HepG2 (cell line): ENCODE measurements at regions not wholly inside any gene's neighbourhood (a gene's known extent, or its start where the extent isn't known, plus 50 kb on each side); places are given as distances from the start of the nearest gene placed in this dataset.

ENCODE experiments used
- ATAC-seq: fragments of 200-7000 bp; cut with Tn5 transposase; 3 replicates; pipeline ENCODE4 v1.9.1; 2020; ENCODE audit warnings: mild to moderate bottlenecking, moderate library complexity
- BruUV-seq: library from RNA; stranded (reverse); fragments of 400-500 nt; replicated peaks from 2 replicates; lab custom pipeline; 2021; lab: Mats Ljungman, UMichigan
- CTCF ChIA-PET: fragments of 300-600 bp; formaldehyde crosslinking; extraction: SDS; loops from one replicate; lab custom pipeline; 2021; ENCODE audit warnings: low total read pairs, inconsistent platforms, low intra/inter-chr PET ratio; lab: Yijun Ruan, JAX
- POLR2A ChIA-PET: fragments of 350-600 bp; sonication (Branson Sonifier 250); formaldehyde crosslinking; loops from one replicate; lab custom pipeline; 2020; ENCODE audit warnings: antibody characterized with exemption, inconsistent platforms; lab: Yijun Ruan, JAX
- DNase-seq: peaks from one replicate; pipeline ENCODE4 v3.0.0-alpha.2; 2015; ENCODE audit warnings: low spot score
- FAIRE-seq: peaks from 3 replicates; lab custom pipeline; 2011; peaks lifted over from hg19 to GRCh38; lab: Jason Lieb, UNC
- H2AFZ ChIP-seq: one replicate; pipeline ENCODE4 v1.6.1; 2011; ENCODE audit warnings: low read length, inconsistent platforms
- H3K27ac ChIP-seq: fragments of 300-600 bp; 3 replicates; pipeline ENCODE4 v1.8.0; 2011; ENCODE audit warnings: mixed run types, mild to moderate bottlenecking, mixed read lengths, low read length, inconsistent platforms; ENCODE audit not compliant: insufficient read depth; ENCODE audit errors: extremely low read length
- H3K27me3 ChIP-seq, 2 experiments: fragments of 200-600 bp in 1 of 2; 2 replicates in 1 of 2; 3 replicates in 1 of 2; pipeline versions ENCODE4 v1.6.0 to v1.8.0; 2011; ENCODE audit warnings: low read length in 2 of 2, mild to moderate bottlenecking in 2 of 2, moderate library complexity in 2 of 2, inconsistent platforms in 1 of 2; ENCODE audit not compliant: insufficient read depth in 2 of 2, control insufficient read depth in 1 of 2
- H3K36me3 ChIP-seq, 2 experiments: fragments of 200-600 bp in 1 of 2; replicated peaks in 1 of 2; 2 replicates in 1 of 2; 3 replicates in 1 of 2; pipeline versions ENCODE4 v1.5.1 to v1.8.0; 2011; ENCODE audit warnings: low read length in 2 of 2, inconsistent platforms in 1 of 2; ENCODE audit not compliant: insufficient read depth in 2 of 2, control insufficient read depth in 1 of 2
- H3K4me1 ChIP-seq: 2 replicates; pipeline ENCODE4 v1.5.1; 2012; ENCODE audit warnings: low read length, inconsistent platforms; ENCODE audit not compliant: insufficient read depth
- H3K4me2 ChIP-seq: 2 replicates; pipeline ENCODE4 v1.6.0; 2011; ENCODE audit warnings: low read depth, low read length, inconsistent platforms
- H3K4me3 ChIP-seq, 3 experiments: fragments of 200-600 bp in 1 of 3; sonication (generic), shearing (Covaris generic) in 1 of 3; replicated peaks in 1 of 3; 2 replicates each; pipeline ENCODE4 v1.5.1; 2011 to 2016; ENCODE audit warnings: low read length in 3 of 3, inconsistent platforms in 2 of 3, low read depth in 2 of 3, mild to moderate bottlenecking in 2 of 3, control low read depth in 1 of 3, mixed read lengths in 1 of 3; ENCODE audit not compliant: insufficient read depth in 1 of 3
- H3K79me2 ChIP-seq: one replicate; pipeline ENCODE4 v1.6.1; 2011; ENCODE audit warnings: low read length, inconsistent platforms; ENCODE audit not compliant: insufficient read depth
- H3K9ac ChIP-seq: 2 replicates; pipeline ENCODE4 v1.6.0; 2011; ENCODE audit warnings: mild to moderate bottlenecking, low read depth, low read length, inconsistent platforms; ENCODE audit not compliant: insufficient read depth
- H3K9me3 ChIP-seq: 2 replicates; pipeline ENCODE4 v1.5.1; 2012; ENCODE audit warnings: mild to moderate bottlenecking, low read length
- H4K20me1 ChIP-seq: 2 replicates; pipeline ENCODE4 v1.6.0; 2011; ENCODE audit warnings: inconsistent platforms, mild to moderate bottlenecking, low read length, moderate library complexity; ENCODE audit not compliant: insufficient read depth
- AKNA ChIP-seq: sonication (generic); formaldehyde crosslinking; IDR thresholded peaks from 2 replicates; pipeline ENCODE4 v1.4.0; 2020; ENCODE audit warnings: missing genetic modification reagents, borderline replicate concordance
- EED ChIP-seq: sonication (generic); formaldehyde crosslinking; IDR thresholded peaks from 2 replicates; pipeline ENCODE4 v1.5.0; 2020; ENCODE audit warnings: mild to moderate bottlenecking, missing genetic modification reagents
- IKZF4 ChIP-seq: sonication (generic); formaldehyde crosslinking; IDR thresholded peaks from 2 replicates; pipeline ENCODE4 v1.5.1; 2020; ENCODE audit warnings: borderline replicate concordance, mild to moderate bottlenecking, low read depth, missing genetic modification reagents; ENCODE audit errors: not compliant biosample characterization
- MTA3 ChIP-seq: sonication (generic); formaldehyde crosslinking; IDR thresholded peaks from 2 replicates; pipeline ENCODE4 v1.4.0; 2020; ENCODE audit warnings: missing genetic modification reagents
- RXRA ChIP-seq: sonication (generic); formaldehyde crosslinking; IDR thresholded peaks from 2 replicates; pipeline ENCODE4 v1.5.1; 2020; ENCODE audit warnings: missing genetic modification reagents
- ZNF569 ChIP-seq: sonication (generic); formaldehyde crosslinking; IDR thresholded peaks from 2 replicates; pipeline ENCODE4 v1.5.0; 2020; ENCODE audit warnings: mild to moderate bottlenecking, missing genetic modification reagents, moderate library complexity, borderline replicate concordance
- ZNF749 ChIP-seq: sonication (generic); formaldehyde crosslinking; IDR thresholded peaks from 2 replicates; pipeline ENCODE4 v1.8.0; 2022; ENCODE audit warnings: mild to moderate bottlenecking, missing genetic modification reagents, moderate library complexity, borderline replicate concordance
- WGBS: methylation state at CpG from one replicate; pipeline ENCODE4 v1.1.6; 2017; ENCODE audit warnings: low lambda C conversion rate; 5-methylcytosine and 5-hydroxymethylcytosine counted together
- in situ Hi-C: cut with HindIII; loops from 2 replicates; pipeline ENCODE4 v1.10.0; 2017; ENCODE audit warnings: low pct_unique_long_range_greater_than_20kb; ENCODE audit not compliant: extremely low pct_ligation_motif_present
- intact Hi-C: fragments of 100-400 bp; cut with micrococcal nuclease; formaldehyde crosslinking; loops from one replicate; pipeline ENCODE4 v1.10.0; 2022; ENCODE audit not compliant: unreplicated experiment
- TF ChIP-seq, protein P1 (sequence below): sonication (generic); formaldehyde crosslinking; IDR thresholded peaks from 2 replicates; pipeline ENCODE4 v1.5.0; 2020; ENCODE audit warnings: mild to moderate bottlenecking, missing genetic modification reagents, borderline replicate concordance

DNA sequence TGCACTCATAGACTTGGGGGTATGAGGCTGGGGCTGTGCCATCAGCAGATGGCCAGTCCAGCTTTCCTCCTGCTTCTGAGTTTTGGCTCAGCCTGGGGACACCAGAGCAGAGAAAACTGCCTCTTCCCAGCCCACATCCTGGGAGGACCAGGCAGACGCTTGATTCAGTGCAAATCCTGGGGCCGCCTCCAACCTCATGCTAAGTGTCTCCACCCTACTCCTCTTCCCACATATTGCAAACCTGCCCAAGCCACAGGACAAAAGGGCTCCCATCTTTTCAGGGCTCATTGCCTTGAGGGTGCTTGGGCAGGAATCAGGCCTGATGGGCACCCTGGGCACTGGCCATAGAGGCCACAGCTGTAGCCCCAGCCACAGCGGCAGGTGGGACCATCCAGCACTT lies 79.7 kb upstream of the SHANK2 start:
- H3K27ac ChIP-seq, result no peak overlapping the region
- BruUV-seq, result no TSS peak
- TF ChIP-seq ZNF569 (CRISPR knock-in tag) (no peak), EED (no peak), IKZF4 (CRISPR knock-in tag) (no peak), ZNF749 (no peak), RXRA (CRISPR knock-in tag) (no peak), MTA3 (CRISPR knock-in tag) (no peak)
- TF ChIP-seq, protein P1, sequence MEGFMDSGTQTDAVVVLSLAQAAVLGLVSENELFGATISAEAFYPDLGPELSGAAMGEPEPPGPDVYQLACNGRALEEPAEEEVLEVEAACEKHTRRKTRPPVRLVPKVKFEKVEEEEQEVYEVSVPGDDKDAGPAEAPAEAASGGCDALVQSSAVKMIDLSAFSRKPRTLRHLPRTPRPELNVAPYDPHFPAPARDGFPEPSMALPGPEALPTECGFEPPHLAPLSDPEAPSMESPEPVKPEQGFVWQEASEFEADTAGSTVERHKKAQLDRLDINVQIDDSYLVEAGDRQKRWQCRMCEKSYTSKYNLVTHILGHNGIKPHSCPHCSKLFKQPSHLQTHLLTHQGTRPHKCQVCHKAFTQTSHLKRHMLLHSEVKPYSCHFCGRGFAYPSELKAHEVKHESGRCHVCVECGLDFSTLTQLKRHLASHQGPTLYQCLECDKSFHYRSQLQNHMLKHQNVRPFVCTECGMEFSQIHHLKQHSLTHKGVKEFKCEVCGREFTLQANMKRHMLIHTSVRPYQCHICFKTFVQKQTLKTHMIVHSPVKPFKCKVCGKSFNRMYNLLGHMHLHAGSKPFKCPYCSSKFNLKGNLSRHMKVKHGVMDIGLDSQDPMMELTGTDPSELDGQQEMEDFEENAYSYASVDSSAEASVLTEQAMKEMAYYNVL (CRISPR knock-in tag), result no peak
- WGBS, result 69% methylated on average over 2 of the region's 3 CpGs
- H3K4me1 ChIP-seq, result peaks cover 6% of the 10 kb centered on the region; the same call in 1 of the 2 replicates
- FAIRE-seq, result no peak
- no peak overlapping the region for H3K4me2 ChIP-seq
- no peaks in the 10 kb centered on the region for H3K79me2 ChIP-seq
- no peak for DNase-seq
- H2AFZ ChIP-seq, result no peak overlapping the region
- intact Hi-C loops (no loop called here), in situ Hi-C loops (no loop called here)
- H3K9me3 ChIP-seq, result peaks cover 13% of the 10 kb centered on the region
- H3K27me3 ChIP-seq, result peaks cover 0 to 29% of the 10 kb centered on the region in 2 experiments; a peak in 4 of 5 replicates
- no peak overlapping the region for H3K4me3 ChIP-seq
- H3K9ac ChIP-seq, result no peak overlapping the region
- no peak for ATAC-seq
- ChIA-PET POLR2A (no interaction called here), CTCF (no interaction called here)
- H3K36me3 ChIP-seq, result no peaks in the 10 kb centered on the region
- no peaks in the 10 kb centered on the region for H4K20me1 ChIP-seq

- H3K27ac ChIP-seq, result no peak overlapping the region
- ChIA-PET POLR2A (no interaction called here), CTCF (no interaction called here)
- ATAC-seq (no peak), DNase-seq (no peak), FAIRE-seq (no peak)
- no peaks in the 10 kb centered on the region for H3K36me3 ChIP-seq
- H3K27me3 ChIP-seq, result peaks cover 0 to 29% of the 10 kb centered on the region in 2 experiments
- H3K79me2 ChIP-seq, result no peaks in the 10 kb centered on the region
- intact Hi-C loops, result no loop called here
- in situ Hi-C loops, result no loop called here
- no CpG with 5 or more reads among the region's 3 CpGs for WGBS
- no peaks in the 10 kb centered on the region for H4K20me1 ChIP-seq
- peaks cover 13% of the 10 kb centered on the region for H3K9me3 ChIP-seq
- H3K4me1 ChIP-seq, result peaks cover 6% of the 10 kb centered on the region
- no peak overlapping the region for H3K9ac ChIP-seq
- no TSS peak for BruUV-seq
- H3K4me2 ChIP-seq, result no peak overlapping the region
- H2AFZ ChIP-seq, result no peak overlapping the region
- H3K4me3 ChIP-seq, result no peak overlapping the region
- no peak for TF ChIP-seq AKNA (CRISPR knock-in tag)
These were observed 79.3 kb upstream of the SHANK2 start for GRCh38 chr11:71331631-71332030.
